ENCODE measurements at regions not wholly inside any gene's neighbourhood (a gene's known extent, or its start where the extent isn't known, plus 50 kb on each side); places are given as distances from the start of the nearest gene placed in this dataset.

- TF ChIP-seq CTCF (conservative IDR thresholded peaks at IDR 0.05 in 1 of 2, IDR thresholded peaks at IDR 0.05 in 1 of 2; ENCODE audit: low read depth in 1 of 2, low read length in 2 of 2), result no peak
- TF ChIP-seq EZH2 (IDR thresholded peaks at IDR 0.05; ENCODE audit: low read length, missing control alignments), result no peak
Measured at GRCh38 chr2:23050388-23050787, 334.6 kb upstream of the KLHL29 start.
